ENCODE measurements at regions not wholly inside any gene's neighbourhood (a gene's known extent, or its start where the extent isn't known, plus 50 kb on each side); places are given as distances from the start of the nearest gene placed in this dataset.

- no peak for TF ChIP-seq CTCF (IDR thresholded peaks at IDR 0.05; ENCODE audit: insufficient read depth, low read length)
- TF ChIP-seq SPI1 (IDR thresholded peaks at IDR 0.05; ENCODE audit: borderline replicate concordance, low read depth), result no peak
Measured at GRCh38 chr20:39602649-39603048, 640.5 kb downstream of the DHX35 start.
